IPS-18a (cell line): ENCODE measurements at regions not wholly inside any gene's neighbourhood (a gene's known extent, or its start where the extent isn't known, plus 50 kb on each side); places are given as distances from the start of the nearest gene placed in this dataset.
"Not testable (repeated sequence)": the region's sequence is repeated elsewhere in the genome, so short reads cannot be mapped to it uniquely, and the experiment has no call there.

Source experiments
- H3K27ac ChIP-seq: one replicate; pipeline ENCODE4 v1.5.1; 2013; ENCODE audit warnings: low read length
- H3K27me3 ChIP-seq: one replicate; pipeline ENCODE4 v1.6.1; 2013; ENCODE audit warnings: mild to moderate bottlenecking, low read length; ENCODE audit not compliant: control insufficient read depth, insufficient read depth
- H3K36me3 ChIP-seq: one replicate; pipeline ENCODE4 v1.6.1; 2013; ENCODE audit warnings: low read depth, low read length; ENCODE audit not compliant: control insufficient read depth
- H3K4me1 ChIP-seq: one replicate; pipeline ENCODE4 v1.6.1; 2013; ENCODE audit warnings: low read depth, low read length; ENCODE audit not compliant: control insufficient read depth
- H3K4me3 ChIP-seq: one replicate; pipeline ENCODE4 v1.5.1; 2013; ENCODE audit warnings: low read length
- H3K9ac ChIP-seq: one replicate; pipeline ENCODE4 v1.6.1; 2013; ENCODE audit warnings: mild to moderate bottlenecking, low read length, moderate library complexity
- H3K9me3 ChIP-seq: one replicate; pipeline ENCODE4 v1.6.1; 2013; ENCODE audit warnings: low read depth, low read length; ENCODE audit not compliant: control insufficient read depth

DNA sequence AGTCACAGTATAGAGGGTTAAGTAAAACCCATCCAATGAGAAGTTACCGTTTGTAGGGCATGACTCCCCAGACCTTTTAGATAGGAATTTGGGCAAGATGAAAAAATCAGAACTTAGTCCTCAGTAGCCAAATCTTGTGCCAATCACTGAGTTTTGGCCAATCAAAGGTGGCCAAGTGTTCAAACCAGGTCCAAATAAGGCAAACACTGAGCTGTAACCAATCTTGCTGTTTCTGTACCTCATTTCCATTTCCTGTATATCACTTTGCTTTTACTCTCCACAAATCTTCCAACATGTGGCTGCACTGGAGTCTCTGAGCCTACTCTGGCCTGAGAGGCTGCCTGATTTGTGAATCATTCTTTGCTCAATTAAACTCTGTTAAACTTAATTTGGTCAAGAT is 81.8 kb upstream of the GPR6 start:
- Histone ChIP-seq H3K27ac (no peak overlapping the region), H3K36me3 (no peaks in the 10 kb centered on the region), H3K4me1 (peaks cover 25% of the 10 kb centered on the region), H3K9me3 (no peaks in the 10 kb centered on the region), H3K27me3 (peaks cover 3% of the 10 kb centered on the region), H3K9ac (no peak overlapping the region), H3K4me3 (no peak overlapping the region)

DNA sequence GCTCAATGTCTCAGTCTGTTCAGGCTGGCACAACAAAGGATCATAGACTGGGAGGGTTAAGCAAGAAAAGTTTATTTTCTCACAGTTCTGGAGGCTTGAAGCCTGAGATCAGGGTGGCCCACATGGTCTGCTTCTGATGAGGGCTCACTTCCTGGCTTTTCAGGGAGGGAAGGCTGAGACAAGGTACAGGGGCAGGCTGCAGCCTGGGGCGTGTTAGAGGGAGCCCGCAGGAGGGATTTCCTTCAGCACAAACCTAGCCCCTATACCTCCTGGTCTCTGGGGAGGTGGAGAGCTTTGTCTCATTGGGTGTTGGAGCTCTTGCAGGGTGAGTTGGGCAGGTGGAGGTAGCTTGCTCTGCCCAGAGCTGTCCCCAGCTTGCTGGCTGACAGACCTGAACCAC is 81.1 kb upstream of the GPR6 start:
- Histone ChIP-seq H3K36me3 (no peaks in the 10 kb centered on the region), H3K27ac (no peak overlapping the region), H3K9ac (no peak overlapping the region), H3K9me3 (no peaks in the 10 kb centered on the region), H3K4me1 (peaks cover 30% of the 10 kb centered on the region), H3K4me3 (no peak overlapping the region), H3K27me3 (peaks cover 10% of the 10 kb centered on the region)

GRCh38 chr6:109897561-109898080 is 80.5 kb upstream of the GPR6 start:
- Histone ChIP-seq H3K4me1 (peaks cover 28% of the 10 kb centered on the region), H3K36me3 (no peaks in the 10 kb centered on the region), H3K27me3 (peaks cover 16% of the 10 kb centered on the region), H3K4me3 (no peak overlapping the region), H3K9me3 (no peaks in the 10 kb centered on the region), H3K9ac (no peak overlapping the region), H3K27ac (no peak overlapping the region)

GRCh38 chr6:109901976-109902375 is 76.1 kb upstream of the GPR6 start:
- H3K27me3 ChIP-seq: peaks cover 35% of the 10 kb centered on the region
- no peak overlapping the region for H3K27ac ChIP-seq
- no peak overlapping the region for H3K9ac ChIP-seq
- no peaks in the 10 kb centered on the region for H3K9me3 ChIP-seq
- H3K4me3 ChIP-seq: no peak overlapping the region
- H3K4me1 ChIP-seq: peaks cover 17% of the 10 kb centered on the region
- H3K36me3 ChIP-seq: no peaks in the 10 kb centered on the region

- Histone ChIP-seq H3K9ac (no peak overlapping the region), H3K9me3 (no peaks in the 10 kb centered on the region), H3K4me3 (no peak overlapping the region), H3K36me3 (no peaks in the 10 kb centered on the region), H3K27me3 (peaks cover 35% of the 10 kb centered on the region), H3K4me1 (peaks cover 17% of the 10 kb centered on the region), H3K27ac (no peak overlapping the region)
Measured at GRCh38 chr6:109902870-109903269, 75.2 kb upstream of the GPR6 start.

DNA sequence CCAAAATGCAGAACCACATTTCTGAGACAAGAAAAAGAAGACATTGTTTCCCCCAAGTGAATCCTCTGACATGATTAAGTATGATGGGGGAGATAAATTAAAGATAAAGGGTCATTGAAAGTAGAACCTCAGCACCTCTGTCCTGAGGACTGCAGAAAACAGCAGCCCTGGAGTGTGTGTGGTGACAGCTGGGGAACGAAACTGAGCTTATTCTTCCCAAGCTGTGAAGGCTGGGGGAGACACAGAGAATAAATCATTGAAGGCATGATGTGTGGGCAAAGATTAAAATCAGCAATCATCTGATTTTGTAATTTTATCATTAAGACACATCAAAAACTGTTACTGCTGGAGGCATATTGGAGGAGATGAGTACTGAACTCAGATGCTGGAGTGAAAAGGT is 67.5 kb upstream of the GPR6 start:
- H3K9ac ChIP-seq: no peak overlapping the region
- no peak overlapping the region for H3K27ac ChIP-seq
- peaks cover 4% of the 10 kb centered on the region for H3K4me1 ChIP-seq

GRCh38 chr6:109912118-109912517 is 66.0 kb upstream of the GPR6 start:
- no peaks in the 10 kb centered on the region for H3K36me3 ChIP-seq
- no peak overlapping the region for H3K9ac ChIP-seq
- no peak overlapping the region for H3K27ac ChIP-seq
- H3K27me3 ChIP-seq: no peaks in the 10 kb centered on the region
- peaks cover 4% of the 10 kb centered on the region for H3K4me1 ChIP-seq
- no peaks in the 10 kb centered on the region for H3K9me3 ChIP-seq
- H3K4me3 ChIP-seq: no peak overlapping the region

More for the DNA sequence above, 67.5 kb upstream of the GPR6 start:
- Histone ChIP-seq H3K9me3 (no peaks in the 10 kb centered on the region), H3K36me3 (no peaks in the 10 kb centered on the region), H3K4me3 (no peak overlapping the region), H3K27me3 (no peaks in the 10 kb centered on the region)

DNA sequence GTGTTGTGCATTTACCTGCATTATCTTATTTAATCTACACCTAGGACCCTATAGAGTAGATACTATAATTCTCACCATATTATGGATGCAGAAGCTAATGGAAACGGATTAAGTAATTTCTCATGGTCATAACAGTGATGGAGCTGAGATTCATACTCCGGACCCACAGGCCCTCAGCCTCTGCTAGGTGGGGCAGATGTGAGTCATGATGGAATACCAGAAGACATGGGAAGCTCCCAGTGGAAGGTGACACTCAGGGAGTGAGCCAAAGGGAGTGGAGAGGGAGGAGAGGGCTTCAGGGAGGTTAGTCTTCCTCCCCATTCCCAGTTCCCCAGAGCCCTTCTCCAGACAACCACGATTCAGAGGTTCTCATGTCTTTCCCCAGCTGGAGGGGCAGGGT is 65.2 kb upstream of the GPR6 start:
- Histone ChIP-seq H3K36me3 (no peaks in the 10 kb centered on the region), H3K9ac (no peak overlapping the region), H3K4me3 (no peak overlapping the region), H3K9me3 (no peaks in the 10 kb centered on the region), H3K4me1 (peaks cover 4% of the 10 kb centered on the region), H3K27ac (no peak overlapping the region), H3K27me3 (no peaks in the 10 kb centered on the region)

DNA sequence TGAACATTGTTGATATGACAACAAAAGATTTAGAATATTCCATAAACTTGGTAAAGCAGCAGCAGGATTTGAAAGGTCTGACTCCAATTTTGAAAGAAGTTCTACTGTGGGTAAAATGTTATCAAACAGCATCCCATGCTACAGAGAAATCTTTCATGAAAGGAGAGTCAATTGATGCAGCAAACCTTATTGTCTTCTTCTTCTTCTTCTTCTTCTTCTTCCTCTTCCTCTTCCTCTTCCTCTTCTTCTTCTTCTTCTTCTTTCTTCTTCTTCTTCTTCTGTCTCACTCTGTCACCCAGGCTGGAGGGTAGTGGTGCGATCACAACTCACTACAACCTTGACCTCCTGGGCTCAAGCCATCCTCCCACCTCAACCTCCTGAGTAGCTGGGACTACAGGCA is 62.4 kb upstream of the GPR6 start:
- H3K4me3 ChIP-seq, H3K9ac ChIP-seq, H3K27me3 ChIP-seq, H3K9me3 ChIP-seq, H3K4me1 ChIP-seq, H3K27ac ChIP-seq, H3K36me3 ChIP-seq: not testable (repeated sequence)

DNA sequence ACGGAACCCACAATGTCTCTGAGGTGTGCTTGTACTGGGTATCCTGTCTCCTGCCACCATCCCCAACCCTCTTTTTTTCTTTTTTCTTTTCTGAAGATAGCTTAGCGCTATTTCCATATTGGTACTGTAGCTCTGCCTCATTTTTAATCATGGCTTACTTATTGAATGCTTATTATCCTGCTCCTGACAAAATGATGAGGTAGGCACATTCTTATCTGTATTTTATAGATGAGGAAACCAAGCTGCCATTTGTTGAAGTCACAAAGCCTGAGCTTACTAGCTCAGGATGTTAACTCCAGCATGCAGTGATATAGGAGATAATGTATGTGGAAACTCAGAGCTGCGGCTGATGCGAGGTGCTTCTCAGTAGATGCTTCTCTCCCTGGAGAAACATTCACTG is 61.4 kb upstream of the GPR6 start:
- H3K4me1 ChIP-seq: peaks cover 4% of the 10 kb centered on the region
- no peak overlapping the region for H3K9ac ChIP-seq
- no peak overlapping the region for H3K27ac ChIP-seq
- H3K27me3 ChIP-seq: no peaks in the 10 kb centered on the region
- no peaks in the 10 kb centered on the region for H3K9me3 ChIP-seq
- H3K4me3 ChIP-seq: no peak overlapping the region
- H3K36me3 ChIP-seq: no peaks in the 10 kb centered on the region

DNA sequence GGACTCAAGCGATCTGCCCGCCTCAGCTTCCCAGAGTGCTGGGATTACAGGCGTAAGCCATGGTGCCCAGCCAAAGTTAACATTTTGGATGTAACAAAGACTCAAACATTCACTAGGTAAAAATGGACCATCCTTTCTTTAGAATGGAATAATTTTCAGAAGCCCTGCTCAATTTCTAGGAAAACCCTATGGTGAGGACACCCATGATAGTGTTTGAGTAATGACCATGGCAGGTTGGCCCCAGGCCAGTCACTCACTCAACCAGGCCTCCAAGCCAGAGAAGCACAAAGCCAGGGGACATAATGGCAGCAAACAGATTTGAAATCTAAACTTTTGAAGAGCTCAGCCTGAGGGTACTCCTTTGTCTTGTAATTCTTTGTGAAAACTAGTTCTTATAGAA is 59.9 kb upstream of the GPR6 start:
- no peak overlapping the region for H3K9ac ChIP-seq
- H3K9me3 ChIP-seq: no peaks in the 10 kb centered on the region
- no peaks in the 10 kb centered on the region for H3K4me1 ChIP-seq
- H3K36me3 ChIP-seq: no peaks in the 10 kb centered on the region
- H3K4me3 ChIP-seq: no peak overlapping the region
- H3K27ac ChIP-seq: no peak overlapping the region
- H3K27me3 ChIP-seq: no peaks in the 10 kb centered on the region

- no peak overlapping the region for H3K27ac ChIP-seq
- no peaks in the 10 kb centered on the region for H3K27me3 ChIP-seq
- no peak overlapping the region for H3K9ac ChIP-seq
- no peaks in the 10 kb centered on the region for H3K36me3 ChIP-seq
- no peak overlapping the region for H3K4me3 ChIP-seq
- H3K9me3 ChIP-seq: no peaks in the 10 kb centered on the region
- H3K4me1 ChIP-seq: no peaks in the 10 kb centered on the region
Measured at GRCh38 chr6:109920911-109921310, 57.2 kb upstream of the GPR6 start.
